H9 (cell line): ENCODE measurements at regions not wholly inside any gene's neighbourhood (a gene's known extent, or its start where the extent isn't known, plus 50 kb on each side); places are given as distances from the start of the nearest gene placed in this dataset.

Experiments
- DNase-seq: peaks from one replicate; pipeline ENCODE4 v3.0.0-alpha.2; 2017
- H2AFZ ChIP-seq: one replicate; pipeline ENCODE4 v1.6.1; 2013; ENCODE audit warnings: mild to moderate bottlenecking, low read length, control low read depth, moderate library complexity
- H2AK5ac ChIP-seq: 2 replicates; pipeline ENCODE4 v1.6.1; 2013; ENCODE audit warnings: low read length, control low read depth, mixed read lengths; ENCODE audit not compliant: insufficient read length
- H2BK120ac ChIP-seq: one replicate; pipeline ENCODE4 v1.6.1; 2013; ENCODE audit warnings: low read depth, mild to moderate bottlenecking, low read length, control low read depth, inconsistent platforms; ENCODE audit not compliant: poor library complexity, severe bottlenecking
- H2BK12ac ChIP-seq: 2 replicates; pipeline ENCODE4 v1.6.1; 2013; ENCODE audit warnings: low read length, control low read depth, mixed read lengths, low read depth; ENCODE audit not compliant: insufficient read length
- H2BK15ac ChIP-seq: 2 replicates; pipeline ENCODE4 v1.6.1; 2013; ENCODE audit warnings: low read depth, low read length, control low read depth
- H2BK20ac ChIP-seq: one replicate; pipeline ENCODE4 v1.6.1; 2013; ENCODE audit warnings: low read depth, mild to moderate bottlenecking, low read length, control low read depth, inconsistent platforms; ENCODE audit not compliant: poor library complexity, severe bottlenecking
- H2BK5ac ChIP-seq: 2 replicates; pipeline ENCODE4 v1.6.1; 2013; ENCODE audit warnings: low read length, control low read depth, mixed read lengths; ENCODE audit not compliant: insufficient read length
- H3K14ac ChIP-seq: 2 replicates; pipeline ENCODE4 v1.6.1; 2013; ENCODE audit warnings: low read length, control low read depth; ENCODE audit not compliant: insufficient read depth
- H3K18ac ChIP-seq: 2 replicates; pipeline ENCODE4 v1.6.1; 2013; ENCODE audit warnings: low read depth, mild to moderate bottlenecking, mixed read lengths, low read length, control low read depth; ENCODE audit not compliant: insufficient read length
- H3K23ac ChIP-seq: 2 replicates; pipeline ENCODE4 v1.6.1; 2013; ENCODE audit warnings: low read length, control low read depth, mixed read lengths, low read depth; ENCODE audit not compliant: insufficient read length
- H3K23me2 ChIP-seq: 2 replicates; pipeline ENCODE4 v1.6.1; 2013; ENCODE audit warnings: low read depth, mild to moderate bottlenecking, mixed read lengths, low read length, control low read depth; ENCODE audit not compliant: insufficient read length, poor library complexity, severe bottlenecking
- H3K27ac ChIP-seq: 2 replicates; pipeline ENCODE4 v1.5.1; 2013; ENCODE audit warnings: low read length, control low read depth, mixed read lengths, low read depth; ENCODE audit not compliant: insufficient read length
- H3K27me3 ChIP-seq: 2 replicates; pipeline ENCODE4 v1.6.1; 2013; ENCODE audit warnings: low read length, control low read depth, inconsistent platforms; ENCODE audit not compliant: insufficient read depth
- H3K4ac ChIP-seq: 2 replicates; pipeline ENCODE4 v1.6.1; 2013; ENCODE audit warnings: low read depth, mild to moderate bottlenecking, control low read depth, inconsistent platforms, low read length, moderate library complexity
- H3K4me1 ChIP-seq: 2 replicates; pipeline ENCODE4 v1.6.1; 2013; ENCODE audit warnings: low read length, control low read depth, inconsistent platforms; ENCODE audit not compliant: insufficient read depth
- H3K4me2 ChIP-seq: 2 replicates; pipeline ENCODE4 v1.6.1; 2013; ENCODE audit warnings: low read length, control low read depth, mixed read lengths; ENCODE audit not compliant: insufficient read length, insufficient read depth
- H3K56ac ChIP-seq: 2 replicates; pipeline ENCODE4 v1.6.1; 2013; ENCODE audit warnings: low read depth, mild to moderate bottlenecking, mixed read lengths, low read length, control low read depth; ENCODE audit not compliant: insufficient read length
- H3K79me1 ChIP-seq: 2 replicates; pipeline ENCODE4 v1.6.1; 2013; ENCODE audit warnings: low read depth, mild to moderate bottlenecking, moderate library complexity, low read length, control low read depth, inconsistent platforms; ENCODE audit not compliant: insufficient read depth, poor library complexity, severe bottlenecking
- H3K79me2 ChIP-seq: 2 replicates; pipeline ENCODE4 v1.6.1; 2013; ENCODE audit warnings: low read length, control low read depth, inconsistent platforms; ENCODE audit not compliant: insufficient read depth
- H3K9ac ChIP-seq: 2 replicates; pipeline ENCODE4 v1.6.1; 2013; ENCODE audit warnings: low read length, control low read depth, mixed read lengths; ENCODE audit not compliant: insufficient read length; ENCODE audit errors: extremely low read depth
- H3K9me3 ChIP-seq: one replicate; pipeline ENCODE4 v1.6.1; 2013; ENCODE audit warnings: low read depth, low read length, inconsistent platforms; ENCODE audit not compliant: control insufficient read depth
- H3T11ph ChIP-seq: one replicate; pipeline ENCODE4 v1.6.1; 2013; ENCODE audit warnings: mild to moderate bottlenecking, low read length, control low read depth, inconsistent platforms
- H4K20me1 ChIP-seq: one replicate; pipeline ENCODE4 v1.6.1; 2013; ENCODE audit not compliant: control insufficient read depth, insufficient read length, insufficient read depth
- H4K5ac ChIP-seq: 2 replicates; pipeline ENCODE4 v1.6.1; 2013; ENCODE audit warnings: low read depth, mild to moderate bottlenecking, mixed read lengths, low read length, control low read depth; ENCODE audit not compliant: insufficient read length
- H4K8ac ChIP-seq: replicated peaks from 2 replicates; pipeline ENCODE4 v1.6.1; 2013; ENCODE audit warnings: low read length, control low read depth, mixed read lengths, low read depth; ENCODE audit not compliant: insufficient read length
- H4K91ac ChIP-seq: 2 replicates; pipeline ENCODE4 v1.6.1; 2013; ENCODE audit warnings: low read depth, mild to moderate bottlenecking, moderate library complexity, mixed read lengths, low read length, control low read depth; ENCODE audit not compliant: insufficient read length
- H3K27ac Mint-ChIP-seq, 3 experiments: 2 replicates in 2 of 3; 3 replicates in 1 of 3; pipeline ENCODE4 v1.8.0; 2020 to 2021; ENCODE audit warnings: mixed read lengths in 3 of 3, mild to moderate bottlenecking in 1 of 3, moderate library complexity in 1 of 3
- H3K27me3 Mint-ChIP-seq: 2 replicates; pipeline ENCODE4 v1.8.0; 2021; ENCODE audit warnings: low read depth, mild to moderate bottlenecking, moderate library complexity, mixed read lengths
- H3K36me3 Mint-ChIP-seq, 3 experiments: 2 replicates in 2 of 3; 3 replicates in 1 of 3; pipeline ENCODE4 v1.8.0; 2020 to 2021; ENCODE audit warnings: low read depth in 3 of 3, mixed read lengths in 3 of 3; ENCODE audit not compliant: insufficient read depth in 1 of 3
- H3K4me1 Mint-ChIP-seq, 2 experiments: 2 replicates each; pipeline ENCODE4 v1.8.0; 2020; ENCODE audit warnings: mixed read lengths in 2 of 2
- H3K4me3 Mint-ChIP-seq, 2 experiments: 2 replicates in 1 of 2; 3 replicates in 1 of 2; pipeline ENCODE4 v1.8.0; 2020 to 2021; ENCODE audit warnings: mild to moderate bottlenecking in 2 of 2, mixed read lengths in 2 of 2, moderate library complexity in 1 of 2
- H3K9me3 Mint-ChIP-seq, 2 experiments: 2 replicates in 1 of 2; 3 replicates in 1 of 2; pipeline ENCODE4 v1.8.0; 2020; ENCODE audit warnings: mild to moderate bottlenecking in 2 of 2, mixed read lengths in 2 of 2, moderate library complexity in 1 of 2
- CTCF ChIP-seq: fragments of 200-600 bp; sonication (generic); conservative IDR thresholded peaks from 3 replicates; pipeline ENCODE4 v1.8.0; 2021; ENCODE audit warnings: antibody characterized with exemption, mild to moderate bottlenecking
- WGBS: extraction: QIAGEN DNeasy Blood & Tissue Kit; methylation state at CpG from one replicate; pipeline ENCODE4 v1.1.7; 2013; ENCODE audit warnings: missing lambda C conversion rate, low lambda C conversion rate, mixed read lengths; ENCODE audit not compliant: insufficient read length; ENCODE audit errors: extremely low coverage; 5-methylcytosine and 5-hydroxymethylcytosine counted together

GRCh38 chr3:4008205-4008604, 209.0 kb downstream of the LRRN1 start:
- Histone ChIP-seq H3K4me2 (no peak overlapping the region), H3K4ac (no peak overlapping the region), H3K23ac (no peak overlapping the region), H2AK5ac (no peak overlapping the region), H3K18ac (no peak overlapping the region), H3K79me1 (no peaks in the 10 kb centered on the region), H3K79me2 (no peaks in the 10 kb centered on the region), H4K8ac (no peak overlapping the region), H2BK15ac (no peak overlapping the region), H3K4me1 (no peaks in the 10 kb centered on the region), H3K27ac (no peak overlapping the region), H3K9ac (no peak overlapping the region), H3K27me3 (no peaks in the 10 kb centered on the region), H2BK5ac (no peak overlapping the region), H3K9me3 (no peaks in the 10 kb centered on the region), H3K56ac (no peak overlapping the region), H2BK12ac (no peak overlapping the region), H4K5ac (no peak overlapping the region), H4K91ac (no peak overlapping the region), H2BK120ac (no peak overlapping the region), H2BK20ac (no peak overlapping the region), H4K20me1 (no peaks in the 10 kb centered on the region), H3T11ph (no peak overlapping the region), H3K14ac (no peak overlapping the region), H2AFZ (no peak overlapping the region), H3K23me2 (no peaks in the 10 kb centered on the region)
- DNase-seq, result no peak
- H3K36me3 Mint-ChIP-seq, result peaks cover 0 to 10% (median 0%) of the 10 kb centered on the region in 3 experiments; a peak in 2 of 7 replicates
- no peak for TF ChIP-seq CTCF
- H3K27me3 Mint-ChIP-seq, result peaks cover 1% of the 10 kb centered on the region; the same call in 1 of the 2 replicates
- H3K27ac Mint-ChIP-seq, result no peak overlapping the region
- H3K4me3 Mint-ChIP-seq, result no peak overlapping the region
- H3K4me1 Mint-ChIP-seq, result no peaks in the 10 kb centered on the region
- WGBS, result no CpG with 5 or more reads among the region's 2 CpGs
- peaks cover 8% of the 10 kb centered on the region in 2 experiments; a peak in 4 of 5 replicates for H3K9me3 Mint-ChIP-seq
